OCI-LY1 (cell line): ENCODE measurements at regions not wholly inside any gene's neighbourhood (a gene's known extent, or its start where the extent isn't known, plus 50 kb on each side); places are given as distances from the start of the nearest gene placed in this dataset.

ENCODE experiments used
- H2AFZ ChIP-seq: fragments of 200-600 bp; sonication (generic), shearing (Covaris generic); 2 replicates; pipeline ENCODE4 v1.6.0; 2014; ENCODE audit warnings: antibody characterized with exemption, mild to moderate bottlenecking, low read length
- H3F3A ChIP-seq: fragments of 200-600 bp; sonication (generic), shearing (Covaris generic); 2 replicates; pipeline ENCODE4 v1.6.0; 2014; ENCODE audit warnings: mild to moderate bottlenecking, antibody characterized with exemption, low read length, moderate library complexity; ENCODE audit not compliant: insufficient read depth
- H3K27ac ChIP-seq: fragments of 200-600 bp; sonication (generic); 2 replicates; pipeline ENCODE4 v1.5.1; 2014; ENCODE audit warnings: low read length, mixed run types, mild to moderate bottlenecking, low read depth; ENCODE audit not compliant: poor library complexity, severe bottlenecking
- H3K27me3 ChIP-seq: fragments of 200-600 bp; sonication (generic); 2 replicates; pipeline ENCODE4 v1.6.0; 2014; ENCODE audit warnings: antibody characterized with exemption, mild to moderate bottlenecking, low read length, moderate library complexity; ENCODE audit not compliant: insufficient read depth
- H3K36me3 ChIP-seq: fragments of 200-600 bp; sonication (generic); 2 replicates; pipeline ENCODE4 v1.6.1; 2014; ENCODE audit warnings: mild to moderate bottlenecking, antibody characterized with exemption, low read length, moderate library complexity, mixed read lengths; ENCODE audit not compliant: insufficient read depth
- H3K4me1 ChIP-seq: fragments of 200-600 bp; sonication (generic); 2 replicates; pipeline ENCODE4 v1.5.1; 2014; ENCODE audit warnings: mild to moderate bottlenecking, low read length, moderate library complexity; ENCODE audit not compliant: insufficient read depth, severe bottlenecking
- H3K4me2 ChIP-seq: fragments of 200-600 bp; sonication (generic), shearing (Covaris generic); 2 replicates; pipeline ENCODE4 v1.6.1; 2014; ENCODE audit warnings: low read length
- H3K4me3 ChIP-seq: fragments of 200-600 bp; sonication (generic); 2 replicates; pipeline ENCODE4 v1.5.1; 2014; ENCODE audit warnings: low read length, low read depth, mild to moderate bottlenecking, mixed read lengths; ENCODE audit not compliant: poor library complexity, severe bottlenecking
- H3K79me2 ChIP-seq: fragments of 200-600 bp; shearing (Covaris generic); 2 replicates; pipeline ENCODE4 v1.6.1; 2016; ENCODE audit warnings: mixed run types, low read length, mixed read lengths; ENCODE audit not compliant: insufficient read depth
- H3K9ac ChIP-seq: fragments of 200-600 bp; sonication (generic), shearing (Covaris generic); 2 replicates; pipeline ENCODE4 v1.6.1; 2014; ENCODE audit warnings: mild to moderate bottlenecking, low read length, mixed read lengths
- H3K9me2 ChIP-seq: fragments of 200-600 bp; sonication (generic), shearing (Covaris generic); 2 replicates; pipeline ENCODE4 v1.6.1; 2014; ENCODE audit warnings: low read depth, mild to moderate bottlenecking, low read length, mixed read lengths
- H3K9me3 ChIP-seq: fragments of 200-600 bp; shearing (Covaris generic); 2 replicates; pipeline ENCODE4 v1.6.1; 2014; ENCODE audit warnings: low read length, mixed read lengths
- H4K20me1 ChIP-seq: fragments of 200-600 bp; sonication (generic), shearing (Covaris generic); 2 replicates; pipeline ENCODE4 v1.6.0; 2016; ENCODE audit warnings: mild to moderate bottlenecking, low read length; ENCODE audit not compliant: insufficient read depth
- EZH2 ChIP-seq: fragments of 200-600 bp; sonication (generic), shearing (Covaris generic); IDR thresholded peaks from 2 replicates; pipeline ENCODE4 v1.8.0; 2017; ENCODE audit warnings: borderline replicate concordance, mixed run types, mild to moderate bottlenecking, antibody characterized with exemption, low read length, moderate library complexity, mixed read lengths
- TF ChIP-seq, protein P1 (sequence below): fragments of 200-600 bp; sonication (generic), shearing (Covaris generic); IDR thresholded peaks from 2 replicates; pipeline ENCODE4 v1.5.1; 2017; ENCODE audit warnings: mild to moderate bottlenecking, antibody characterized with exemption, low read length, moderate library complexity, mixed read lengths

DNA sequence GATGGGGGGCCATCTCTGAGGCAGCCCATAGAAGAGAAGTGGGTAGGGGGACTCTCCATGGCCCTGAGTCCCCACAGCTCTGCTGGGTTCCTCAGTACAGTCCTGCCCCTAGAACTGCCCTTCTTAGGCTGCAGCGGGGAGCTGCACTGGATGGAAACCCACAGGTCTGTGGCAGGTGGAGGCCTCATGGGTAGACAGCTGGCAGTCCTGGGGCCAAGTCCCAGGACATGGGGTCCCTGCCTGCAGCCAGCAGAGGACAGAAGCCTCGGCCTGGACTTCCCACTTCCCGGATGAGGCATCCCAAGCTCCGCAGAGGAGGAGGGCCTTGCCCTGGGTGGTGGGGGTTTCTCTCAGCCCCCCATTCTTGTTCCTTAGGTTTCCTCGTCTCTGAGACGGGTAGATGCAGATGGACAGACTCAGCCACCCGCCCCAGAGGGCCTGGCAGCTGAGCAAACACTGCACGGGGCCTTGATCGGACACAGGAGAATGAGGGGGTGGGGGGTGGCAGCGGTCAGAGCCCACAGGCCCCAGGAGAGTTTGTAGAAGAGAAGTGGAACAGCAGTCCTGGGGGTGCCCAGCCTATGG is 153.8 kb downstream of the C9orf50 start:
- Histone ChIP-seq H3K9me3 (no peaks in the 10 kb centered on the region), H2AFZ (no peak overlapping the region)

DNA sequence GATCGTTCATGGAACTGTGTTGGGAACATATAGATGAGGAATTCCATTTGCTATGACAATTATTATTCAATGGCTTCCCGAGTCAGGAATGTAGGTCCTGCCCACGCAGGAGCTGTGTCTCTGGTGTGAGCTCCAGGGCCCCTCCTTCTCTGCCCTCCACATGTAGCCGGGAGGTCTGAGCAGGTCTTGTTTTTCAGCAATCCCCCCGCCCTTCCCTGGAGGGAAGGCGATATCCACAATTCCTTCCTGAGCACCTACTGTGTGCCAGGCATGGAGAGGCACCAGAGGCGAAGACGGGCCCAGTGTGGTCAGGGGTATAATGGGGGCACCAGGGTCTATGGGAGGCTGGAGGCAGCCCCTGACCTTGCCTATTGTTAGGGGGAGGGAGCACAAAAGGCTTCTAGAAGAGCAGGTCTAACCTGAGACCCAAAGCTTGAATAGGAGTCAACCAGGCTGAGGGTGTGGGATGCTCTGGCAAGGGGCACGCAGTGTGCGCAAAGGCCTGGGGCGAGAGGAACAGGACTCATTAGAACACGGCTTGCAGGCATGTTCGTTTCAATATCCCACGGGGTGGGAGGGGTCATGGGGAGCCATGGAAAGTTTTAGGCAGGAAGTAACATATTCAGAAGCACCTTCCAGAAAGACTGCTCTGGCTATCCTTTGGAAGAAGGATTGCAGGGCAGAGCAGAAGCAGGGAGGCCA is 154.9 kb downstream of the C9orf50 start:
- no peak overlapping the region for H3K4me2 ChIP-seq
- no peaks in the 10 kb centered on the region for H3K9me2 ChIP-seq
- no peak overlapping the region for H3K27ac ChIP-seq
- no peaks in the 10 kb centered on the region for H3K27me3 ChIP-seq
- no peak overlapping the region for H2AFZ ChIP-seq
- TF ChIP-seq, protein P1, sequence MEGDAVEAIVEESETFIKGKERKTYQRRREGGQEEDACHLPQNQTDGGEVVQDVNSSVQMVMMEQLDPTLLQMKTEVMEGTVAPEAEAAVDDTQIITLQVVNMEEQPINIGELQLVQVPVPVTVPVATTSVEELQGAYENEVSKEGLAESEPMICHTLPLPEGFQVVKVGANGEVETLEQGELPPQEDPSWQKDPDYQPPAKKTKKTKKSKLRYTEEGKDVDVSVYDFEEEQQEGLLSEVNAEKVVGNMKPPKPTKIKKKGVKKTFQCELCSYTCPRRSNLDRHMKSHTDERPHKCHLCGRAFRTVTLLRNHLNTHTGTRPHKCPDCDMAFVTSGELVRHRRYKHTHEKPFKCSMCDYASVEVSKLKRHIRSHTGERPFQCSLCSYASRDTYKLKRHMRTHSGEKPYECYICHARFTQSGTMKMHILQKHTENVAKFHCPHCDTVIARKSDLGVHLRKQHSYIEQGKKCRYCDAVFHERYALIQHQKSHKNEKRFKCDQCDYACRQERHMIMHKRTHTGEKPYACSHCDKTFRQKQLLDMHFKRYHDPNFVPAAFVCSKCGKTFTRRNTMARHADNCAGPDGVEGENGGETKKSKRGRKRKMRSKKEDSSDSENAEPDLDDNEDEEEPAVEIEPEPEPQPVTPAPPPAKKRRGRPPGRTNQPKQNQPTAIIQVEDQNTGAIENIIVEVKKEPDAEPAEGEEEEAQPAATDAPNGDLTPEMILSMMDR: no peak
- TF ChIP-seq EZH2: no peak
- no peaks in the 10 kb centered on the region for H3K9me3 ChIP-seq
- no peaks in the 10 kb centered on the region for H3K36me3 ChIP-seq
- H3F3A ChIP-seq: no peaks in the 10 kb centered on the region
- no peaks in the 10 kb centered on the region for H4K20me1 ChIP-seq
- no peak overlapping the region for H3K9ac ChIP-seq
- H3K79me2 ChIP-seq: no peaks in the 10 kb centered on the region
- H3K4me3 ChIP-seq: no peak overlapping the region
- H3K4me1 ChIP-seq: peaks cover 2% of the 10 kb centered on the region

More for the DNA sequence above, 153.8 kb downstream of the C9orf50 start:
- H3K4me1 ChIP-seq: no peaks in the 10 kb centered on the region
- no peak overlapping the region for H3K9ac ChIP-seq
- no peaks in the 10 kb centered on the region for H3F3A ChIP-seq
- H3K4me3 ChIP-seq: no peak overlapping the region
- TF ChIP-seq, protein P1: no peak
- TF ChIP-seq EZH2: no peak
- H3K27me3 ChIP-seq: peaks cover 6% of the 10 kb centered on the region; the same call in 1 of the 2 replicates
- no peaks in the 10 kb centered on the region for H3K79me2 ChIP-seq
- no peak overlapping the region for H3K27ac ChIP-seq
- no peaks in the 10 kb centered on the region for H3K9me2 ChIP-seq
- no peaks in the 10 kb centered on the region for H3K36me3 ChIP-seq
- H4K20me1 ChIP-seq: no peaks in the 10 kb centered on the region
- no peak overlapping the region for H3K4me2 ChIP-seq

DNA sequence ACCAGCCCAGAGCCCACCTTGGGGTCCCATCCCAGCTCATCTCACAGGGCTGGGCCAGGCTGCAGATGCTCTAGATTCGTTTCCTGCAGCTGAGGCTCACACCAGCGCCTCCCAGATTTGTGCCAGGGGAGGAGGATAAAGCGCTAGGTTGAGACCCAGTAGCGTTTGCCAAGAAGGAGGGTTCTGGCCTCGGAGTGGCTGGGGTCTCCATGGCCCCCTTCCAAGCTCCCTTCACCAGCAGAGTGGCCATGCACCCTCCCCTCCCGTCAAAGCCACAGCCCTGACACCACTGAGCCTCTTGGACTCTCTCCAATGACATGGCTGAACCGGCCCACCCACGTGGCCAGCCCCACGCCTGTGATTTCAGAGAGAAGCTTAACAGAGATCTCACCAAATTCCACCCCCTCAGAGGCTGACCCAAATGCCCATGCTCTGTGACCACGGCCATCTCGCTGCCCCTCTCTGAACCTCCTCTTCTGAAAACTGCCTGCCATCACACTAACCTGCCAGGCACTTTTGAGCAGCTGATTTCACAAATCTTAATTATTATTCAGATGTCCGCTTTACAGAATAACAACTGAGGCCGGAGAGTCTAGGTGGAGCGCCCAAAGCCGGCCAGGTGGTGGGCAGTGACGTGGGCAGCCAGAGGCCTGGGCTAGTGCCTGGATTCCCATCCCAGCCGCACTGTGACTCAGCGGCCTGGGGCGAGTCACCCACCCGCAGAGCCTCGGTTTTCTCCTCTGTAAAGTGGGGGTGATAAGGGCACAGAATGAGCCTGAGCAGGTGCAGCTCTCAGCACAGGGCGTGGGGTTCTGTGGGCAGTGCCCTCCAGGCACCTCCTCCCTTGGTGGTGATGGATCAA is 155.7 kb downstream of the C9orf50 start:
- no peak overlapping the region for H2AFZ ChIP-seq
- H4K20me1 ChIP-seq: no peaks in the 10 kb centered on the region
- H3K36me3 ChIP-seq: no peaks in the 10 kb centered on the region
- no peak overlapping the region for H3K9ac ChIP-seq
- no peaks in the 10 kb centered on the region for H3F3A ChIP-seq
- no peak overlapping the region for H3K27ac ChIP-seq
- TF ChIP-seq EZH2: no peak
- TF ChIP-seq, protein P1: no peak
- H3K9me2 ChIP-seq: no peaks in the 10 kb centered on the region
- no peaks in the 10 kb centered on the region for H3K9me3 ChIP-seq
- no peak overlapping the region for H3K4me2 ChIP-seq
- peaks cover 9% of the 10 kb centered on the region for H3K4me1 ChIP-seq
- no peaks in the 10 kb centered on the region for H3K79me2 ChIP-seq
- H3K4me3 ChIP-seq: no peak overlapping the region
- no peaks in the 10 kb centered on the region for H3K27me3 ChIP-seq
